Rectal smooth muscle tissue (tissue), 1 donor: ENCODE measurements at regions not wholly inside any gene's neighbourhood (a gene's known extent, or its start where the extent isn't known, plus 50 kb on each side); places are given as distances from the start of the nearest gene placed in this dataset.

Source experiments
- H3K27ac ChIP-seq: one replicate; pipeline ENCODE4 v1.7.0; 2013; ENCODE audit warnings: low read depth, low read length, inconsistent platforms
- H3K27me3 ChIP-seq: one replicate; pipeline ENCODE4 v1.7.0; 2013; ENCODE audit warnings: low read length; ENCODE audit not compliant: control insufficient read depth, insufficient read depth
- H3K36me3 ChIP-seq: one replicate; pipeline ENCODE4 v1.7.0; 2013; ENCODE audit warnings: low read length; ENCODE audit not compliant: control insufficient read depth, insufficient read depth
- H3K4me1 ChIP-seq: one replicate; pipeline ENCODE4 v1.7.0; 2013; ENCODE audit warnings: low read length; ENCODE audit not compliant: control insufficient read depth, insufficient read depth
- H3K4me3 ChIP-seq: one replicate; pipeline ENCODE4 v1.7.0; 2013; ENCODE audit warnings: low read length
- H3K9ac ChIP-seq: one replicate; pipeline ENCODE4 v1.7.0; 2013; ENCODE audit warnings: low read length

GRCh38 chr20:60407938-60408337, 449.7 kb downstream of the CDH26 start:
- no peak overlapping the region for H3K9ac ChIP-seq
- no peak overlapping the region for H3K27ac ChIP-seq
- H3K36me3 ChIP-seq = no peaks in the 10 kb centered on the region
- H3K4me3 ChIP-seq = no peak overlapping the region
- H3K4me1 ChIP-seq = no peaks in the 10 kb centered on the region
- H3K27me3 ChIP-seq = no peaks in the 10 kb centered on the region

GRCh38 chr20:60408435-60408834, 450.2 kb downstream of the CDH26 start:
- H3K4me1 ChIP-seq = no peaks in the 10 kb centered on the region
- H3K27ac ChIP-seq = no peak overlapping the region
- H3K36me3 ChIP-seq = no peaks in the 10 kb centered on the region
- H3K27me3 ChIP-seq = no peaks in the 10 kb centered on the region
- no peak overlapping the region for H3K9ac ChIP-seq
- no peak overlapping the region for H3K4me3 ChIP-seq

GRCh38 chr20:60410618-60411264, 452.5 kb downstream of the CDH26 start:
- no peak overlapping the region for H3K27ac ChIP-seq
- H3K36me3 ChIP-seq = no peaks in the 10 kb centered on the region
- no peaks in the 10 kb centered on the region for H3K27me3 ChIP-seq
- H3K4me1 ChIP-seq = no peaks in the 10 kb centered on the region
- H3K9ac ChIP-seq = no peak overlapping the region
- no peak overlapping the region for H3K4me3 ChIP-seq

- Histone ChIP-seq H3K27ac (no peak overlapping the region), H3K4me1 (no peaks in the 10 kb centered on the region), H3K4me3 (no peak overlapping the region), H3K9ac (no peak overlapping the region), H3K36me3 (no peaks in the 10 kb centered on the region), H3K27me3 (no peaks in the 10 kb centered on the region)
Measured at GRCh38 chr20:60411813-60412212, 453.6 kb downstream of the CDH26 start.

GRCh38 chr20:60420676-60421229, 462.5 kb downstream of the CDH26 start:
- Histone ChIP-seq H3K27me3 (no peaks in the 10 kb centered on the region), H3K4me3 (no peak overlapping the region), H3K27ac (no peak overlapping the region), H3K4me1 (no peaks in the 10 kb centered on the region), H3K36me3 (no peaks in the 10 kb centered on the region), H3K9ac (no peak overlapping the region)

- H3K9ac ChIP-seq = no peak overlapping the region
- no peak overlapping the region for H3K4me3 ChIP-seq
- H3K4me1 ChIP-seq = no peaks in the 10 kb centered on the region
- H3K27ac ChIP-seq = no peak overlapping the region
- no peaks in the 10 kb centered on the region for H3K27me3 ChIP-seq
- H3K36me3 ChIP-seq = no peaks in the 10 kb centered on the region
Measured at GRCh38 chr20:60422848-60423247, 464.6 kb downstream of the CDH26 start.

- Histone ChIP-seq H3K36me3 (no peaks in the 10 kb centered on the region), H3K4me1 (no peaks in the 10 kb centered on the region), H3K27ac (no peak overlapping the region), H3K4me3 (no peak overlapping the region), H3K9ac (no peak overlapping the region), H3K27me3 (no peaks in the 10 kb centered on the region)
Measured at GRCh38 chr20:60424267-60424902, 466.2 kb downstream of the CDH26 start.

GRCh38 chr20:60427516-60427915, 469.3 kb downstream of the CDH26 start:
- no peaks in the 10 kb centered on the region for H3K27me3 ChIP-seq
- no peaks in the 10 kb centered on the region for H3K36me3 ChIP-seq
- H3K4me1 ChIP-seq = no peaks in the 10 kb centered on the region
- no peak overlapping the region for H3K9ac ChIP-seq
- no peak overlapping the region for H3K27ac ChIP-seq
- no peak overlapping the region for H3K4me3 ChIP-seq

- H3K36me3 ChIP-seq = no peaks in the 10 kb centered on the region
- no peak overlapping the region for H3K9ac ChIP-seq
- no peaks in the 10 kb centered on the region for H3K27me3 ChIP-seq
- H3K27ac ChIP-seq = no peak overlapping the region
- no peaks in the 10 kb centered on the region for H3K4me1 ChIP-seq
- H3K4me3 ChIP-seq = no peak overlapping the region
Measured at GRCh38 chr20:60428651-60429050, 470.4 kb downstream of the CDH26 start.

- Histone ChIP-seq H3K4me3 (no peak overlapping the region), H3K9ac (no peak overlapping the region), H3K36me3 (no peaks in the 10 kb centered on the region), H3K4me1 (no peaks in the 10 kb centered on the region), H3K27ac (no peak overlapping the region), H3K27me3 (no peaks in the 10 kb centered on the region)
Measured at GRCh38 chr20:60430516-60431001, 472.3 kb downstream of the CDH26 start.

- Histone ChIP-seq H3K4me1 (no peaks in the 10 kb centered on the region), H3K36me3 (no peaks in the 10 kb centered on the region), H3K4me3 (no peak overlapping the region), H3K9ac (no peak overlapping the region), H3K27me3 (no peaks in the 10 kb centered on the region), H3K27ac (no peak overlapping the region)
Measured at GRCh38 chr20:60431349-60431748, 473.1 kb downstream of the CDH26 start.

- no peaks in the 10 kb centered on the region for H3K27me3 ChIP-seq
Measured at GRCh38 chr20:60437418-60437817, 479.2 kb downstream of the CDH26 start.

More at GRCh38 chr20:60437418-60437817, 479.2 kb downstream of the CDH26 start:
- Histone ChIP-seq H3K4me1 (no peaks in the 10 kb centered on the region), H3K27ac (no peak overlapping the region), H3K9ac (no peak overlapping the region), H3K36me3 (no peaks in the 10 kb centered on the region), H3K4me3 (no peak overlapping the region)
